K562 (cell line): ENCODE measurements at regions not wholly inside any gene's neighbourhood (a gene's known extent, or its start where the extent isn't known, plus 50 kb on each side); places are given as distances from the start of the nearest gene placed in this dataset.

Experiments
- ATAC-seq: fragments of 200-7000 bp; cut with Tn5 transposase; 3 replicates; pipeline ENCODE4 v1.9.1; 2020; ENCODE audit warnings: moderate library complexity
- BruUV-seq: library from RNA; stranded (reverse); fragments of 400-500 nt; replicated peaks from 2 replicates; lab custom pipeline; 2021; lab: Mats Ljungman, UMichigan
- CTCF ChIA-PET: fragments of 300-600 bp; formaldehyde crosslinking; extraction: SDS; loops from one replicate; lab custom pipeline; 2021; ENCODE audit warnings: low intra/inter-chr PET ratio; lab: Yijun Ruan, JAX
- POLR2A ChIA-PET: fragments of 300-600, 350-650 bp; sonication (Branson Sonifier 250); formaldehyde crosslinking; extraction: SDS; loops from one replicate; lab custom pipeline; 2021; ENCODE audit warnings: antibody characterized with exemption, inconsistent platforms; lab: Yijun Ruan, JAX
- DNase-seq, 4 experiments: peaks; one replicate each; pipeline versions ENCODE4 v3.0.0 to v3.0.0-alpha.2; 2011 to 2018; ENCODE audit warnings: low spot score in 3 of 4, mixed read lengths in 3 of 4; ENCODE audit errors: extremely low read depth in 1 of 4
- FAIRE-seq: peaks from 2 replicates; lab custom pipeline; 2011; peaks lifted over from hg19 to GRCh38; lab: Jason Lieb, UNC
- H2AFZ ChIP-seq: 2 replicates; pipeline ENCODE4 v1.6.0; 2011; ENCODE audit warnings: low read depth, low read length, control low read depth, inconsistent platforms
- H3K27ac ChIP-seq: fragments of 200-600 bp; 3 replicates; pipeline ENCODE4 v1.8.0; 2011; ENCODE audit warnings: low read depth, mild to moderate bottlenecking, control low read depth, inconsistent platforms, low read length, moderate library complexity, mixed read lengths; ENCODE audit errors: extremely low read depth
- H3K27me3 ChIP-seq, 2 experiments: fragments of 300-600 bp in 1 of 2; 2 replicates in 1 of 2; 3 replicates in 1 of 2; pipeline versions ENCODE4 v1.6.0 to v1.8.0; 2011; ENCODE audit warnings: inconsistent platforms in 2 of 2, low read length in 2 of 2, mild to moderate bottlenecking in 1 of 2, mixed read lengths in 1 of 2, moderate library complexity in 1 of 2; ENCODE audit not compliant: control insufficient read depth in 2 of 2, insufficient read depth in 2 of 2
- H3K36me3 ChIP-seq: fragments of 300-600 bp; 3 replicates; pipeline ENCODE4 v1.8.0; 2011; ENCODE audit warnings: mild to moderate bottlenecking, low read length, inconsistent platforms; ENCODE audit not compliant: control insufficient read depth, insufficient read depth
- H3K4me1 ChIP-seq, 2 experiments: fragments of 200-600 bp in 1 of 2; replicated peaks in 1 of 2; 2 replicates in 1 of 2; 3 replicates in 1 of 2; pipeline versions ENCODE4 v1.5.1 to v1.8.0; 2011; ENCODE audit warnings: inconsistent platforms in 2 of 2, low read length in 2 of 2, mild to moderate bottlenecking in 1 of 2, mixed read lengths in 1 of 2, moderate library complexity in 1 of 2; ENCODE audit not compliant: control insufficient read depth in 2 of 2, insufficient read depth in 2 of 2
- H3K4me2 ChIP-seq: 2 replicates; pipeline ENCODE4 v1.6.1; 2011; ENCODE audit warnings: low read length, control low read depth, inconsistent platforms, mixed read lengths; ENCODE audit not compliant: insufficient read depth
- H3K4me3 ChIP-seq: fragments of 200-600 bp; sonication (generic), shearing (Covaris generic); 2 replicates; pipeline ENCODE4 v1.5.1; 2016; ENCODE audit warnings: control low read depth, inconsistent platforms
- H3K79me2 ChIP-seq: fragments of 200-600 bp; 3 replicates; pipeline ENCODE4 v1.8.0; 2011; ENCODE audit warnings: low read length, inconsistent platforms; ENCODE audit not compliant: control insufficient read depth, insufficient read depth
- H3K9ac ChIP-seq, 2 experiments: 2 replicates each; pipeline versions ENCODE4 v1.6.0 to v1.6.1; 2011; ENCODE audit warnings: low read depth in 2 of 2, low read length in 2 of 2, control low read depth in 1 of 2, inconsistent platforms in 1 of 2, mild to moderate bottlenecking in 1 of 2, mixed read lengths in 1 of 2; ENCODE audit not compliant: insufficient read depth in 1 of 2
- H3K9me1 ChIP-seq: one replicate; pipeline ENCODE4 v1.6.0; 2011; ENCODE audit warnings: inconsistent platforms, mild to moderate bottlenecking, low read length, moderate library complexity; ENCODE audit not compliant: control insufficient read depth, insufficient read depth
- H3K9me3 ChIP-seq: replicated peaks from 2 replicates; pipeline ENCODE4 v1.5.1; 2011; ENCODE audit warnings: low read depth, low read length, inconsistent platforms; ENCODE audit not compliant: control insufficient read depth, insufficient read depth
- H4K20me1 ChIP-seq: replicated peaks from 2 replicates; pipeline ENCODE4 v1.6.1; 2011; ENCODE audit warnings: low read length, inconsistent platforms, mixed read lengths; ENCODE audit not compliant: control insufficient read depth, insufficient read depth
- DIDO1 ChIP-seq: fragments of 450-650 bp; IDR thresholded peaks from 2 replicates; pipeline ENCODE4 v1.6.1; 2016; ENCODE audit warnings: low read depth, missing biosample characterization, missing genetic modification characterization
- NR2C2 ChIP-seq, 2 experiments: fragments of 200-800 bp in 1 of 2; sonication (Bioruptor generic) in 1 of 2; sonication (generic) in 1 of 2; formaldehyde crosslinking in 1 of 2; IDR thresholded peaks; 2 replicates each; pipeline versions ENCODE4 v1.6.1 to v1.8.0; 2016 to 2022; ENCODE audit warnings: mild to moderate bottlenecking in 1 of 2, missing compliant biosample characterization in 1 of 2, missing genetic modification characterization in 1 of 2, missing genetic modification reagents in 1 of 2
- WGBS: fragments of 100-300 bp; shearing (Covaris generic); methylation state at CpG from one replicate; pipeline ENCODE4 v1.1.6; 2016; ENCODE audit warnings: low coverage, mixed read lengths; ENCODE audit not compliant: insufficient coverage; ENCODE audit errors: missing lambda C conversion rate; 5-methylcytosine and 5-hydroxymethylcytosine counted together
- in situ Hi-C: fragments of 300-500 bp; cut with MboI; formaldehyde crosslinking; loops from 4 replicates; pipeline ENCODE4 v1.15.0; 2018; ENCODE audit warnings: inconsistent platforms, mixed read lengths
- intact Hi-C: fragments of 100-400 bp; cut with micrococcal nuclease; formaldehyde crosslinking; loops from 2 replicates; pipeline ENCODE4 v1.14.2; 2022
- TF ChIP-seq, protein P1 (sequence below), 3 experiments: fragments of 200-800 bp in 1 of 3; sonication (Bioruptor generic) in 1 of 3; sonication (generic) in 1 of 3; formaldehyde crosslinking in 1 of 3; IDR thresholded peaks; 2 replicates each; pipeline versions ENCODE4 v1.6.1 to v1.8.0; 2016 to 2022; ENCODE audit warnings: mild to moderate bottlenecking in 2 of 3, missing compliant biosample characterization in 2 of 3, missing genetic modification characterization in 2 of 3, missing genetic modification reagents in 1 of 3

GRCh38 chr3:71951361-71951760, 166.4 kb upstream of the PROK2 start:
- Histone ChIP-seq H3K4me2 (no peak overlapping the region), H3K9me3 (no peaks in the 10 kb centered on the region), H3K27me3 (peaks cover 6 to 28% of the 10 kb centered on the region in 2 experiments; a peak in 4 of 5 replicates), H3K36me3 (no peaks in the 10 kb centered on the region), H3K9ac (no peak overlapping the region), H2AFZ (no peak overlapping the region), H3K4me1 (peaks cover 0 to 5% of the 10 kb centered on the region in 2 experiments; a peak in 2 of 5 replicates), H3K9me1 (no peaks in the 10 kb centered on the region), H3K27ac (no peak overlapping the region)
- POLR2A ChIA-PET = interaction anchor here (0.6 to 1.1 kb wide), 2 partner anchors 9 to 22 kb away, joined by 3 read pairs; no protein-coding TSS in a partner anchor
- WGBS = 5% methylated on average over 4 of the region's 4 CpGs
- no TSS peak for BruUV-seq
- in situ Hi-C loops = loop anchor here (10.0 kb wide), 1 partner anchor 313 kb away; no protein-coding TSS in a partner anchor
- intact Hi-C loops = loop anchor here (10.0 kb wide), 1 partner anchor 133 kb away; no protein-coding TSS in a partner anchor
- FAIRE-seq = no peak
- no peak for DNase-seq
- TF ChIP-seq, protein P1, sequence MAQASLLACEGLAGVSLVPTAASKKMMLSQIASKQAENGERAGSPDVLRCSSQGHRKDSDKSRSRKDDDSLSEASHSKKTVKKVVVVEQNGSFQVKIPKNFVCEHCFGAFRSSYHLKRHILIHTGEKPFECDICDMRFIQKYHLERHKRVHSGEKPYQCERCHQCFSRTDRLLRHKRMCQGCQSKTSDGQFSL (CRISPR knock-in tag; IDR thresholded peaks at IDR 0.05) = no peak
- TF ChIP-seq, protein P1 (tag; IDR thresholded peaks at IDR 0.05) = no peak
- TF ChIP-seq DIDO1 (tag) = no peak
- no peak for TF ChIP-seq NR2C2 (CRISPR knock-in tag; IDR thresholded peaks at IDR 0.05)
- no peak for TF ChIP-seq NR2C2 (tag; IDR thresholded peaks at IDR 0.05)
- TF ChIP-seq, all 486 proteins: peak for 0
- no peak overlapping the region for H3K4me3 ChIP-seq
- H3K79me2 ChIP-seq = no peaks in the 10 kb centered on the region
- CTCF ChIA-PET = no interaction called here
- no peaks in the 10 kb centered on the region for H4K20me1 ChIP-seq
- ATAC-seq = no peak
